Neural crest cell (in vitro differentiated cells): ENCODE measurements at regions not wholly inside any gene's neighbourhood (a gene's known extent, or its start where the extent isn't known, plus 50 kb on each side); places are given as distances from the start of the nearest gene placed in this dataset.

Experiments
- DNase-seq: peaks from one replicate; pipeline ENCODE4 v3.0.0; 2021; ENCODE audit warnings: low read depth, mixed read lengths, low spot score
- H3K27ac Mint-ChIP-seq: one replicate; pipeline ENCODE4 v1.8.0; 2021; ENCODE audit warnings: mild to moderate bottlenecking, mixed read lengths; ENCODE audit not compliant: unreplicated experiment
- H3K27me3 Mint-ChIP-seq: 2 replicates; pipeline ENCODE4 v1.8.0; 2021; ENCODE audit warnings: low read depth, mild to moderate bottlenecking, mixed read lengths
- H3K36me3 Mint-ChIP-seq: 2 replicates; pipeline ENCODE4 v1.8.0; 2021; ENCODE audit warnings: low read depth, mild to moderate bottlenecking, mixed read lengths
- H3K4me1 Mint-ChIP-seq: 2 replicates; pipeline ENCODE4 v1.8.0; 2021; ENCODE audit warnings: mixed read lengths
- H3K4me3 Mint-ChIP-seq: one replicate; pipeline ENCODE4 v1.8.0; 2021; ENCODE audit warnings: mild to moderate bottlenecking, mixed read lengths
- H3K9me3 Mint-ChIP-seq: 2 replicates; pipeline ENCODE4 v1.8.0; 2021; ENCODE audit warnings: mixed read lengths
- CTCF ChIP-seq: fragments of 200-600 bp; sonication (generic); conservative IDR thresholded peaks from 2 replicates; pipeline ENCODE4 v1.5.0; 2021; ENCODE audit warnings: antibody characterized with exemption, mild to moderate bottlenecking

- DNase-seq: no peak
- TF ChIP-seq CTCF: no peak
- no peaks in the 10 kb centered on the region for H3K9me3 Mint-ChIP-seq
- no peak overlapping the region for H3K4me3 Mint-ChIP-seq
- no peaks in the 10 kb centered on the region for H3K4me1 Mint-ChIP-seq
- H3K36me3 Mint-ChIP-seq: no peaks in the 10 kb centered on the region
- H3K27me3 Mint-ChIP-seq: peaks cover 54% of the 10 kb centered on the region
- no peak overlapping the region for H3K27ac Mint-ChIP-seq
These were observed 99.1 kb upstream of the SLC6A11 start for GRCh38 chr3:10716964-10717363.

- TF ChIP-seq CTCF: no peak
- H3K36me3 Mint-ChIP-seq: no peaks in the 10 kb centered on the region
- no peak overlapping the region for H3K27ac Mint-ChIP-seq
- no peak overlapping the region for H3K4me3 Mint-ChIP-seq
- no peak for DNase-seq
- H3K9me3 Mint-ChIP-seq: no peaks in the 10 kb centered on the region
- H3K4me1 Mint-ChIP-seq: no peaks in the 10 kb centered on the region
- peaks cover 53% of the 10 kb centered on the region for H3K27me3 Mint-ChIP-seq
These were observed 98.3 kb upstream of the SLC6A11 start for GRCh38 chr3:10717756-10718155.

GRCh38 chr3:10721101-10721500, 94.9 kb upstream of the SLC6A11 start:
- Mint-ChIP-seq H3K36me3 (no peaks in the 10 kb centered on the region), H3K9me3 (no peaks in the 10 kb centered on the region), H3K27me3 (peaks cover 39% of the 10 kb centered on the region), H3K27ac (no peak overlapping the region), H3K4me3 (no peak overlapping the region), H3K4me1 (no peaks in the 10 kb centered on the region)
- no peak for DNase-seq
- TF ChIP-seq CTCF: no peak

- DNase-seq: no peak
- Mint-ChIP-seq H3K4me1 (no peaks in the 10 kb centered on the region), H3K36me3 (no peaks in the 10 kb centered on the region), H3K4me3 (no peak overlapping the region), H3K27me3 (peaks cover 40% of the 10 kb centered on the region), H3K9me3 (no peaks in the 10 kb centered on the region), H3K27ac (no peak overlapping the region)
- no peak for TF ChIP-seq CTCF
These were observed 93.1 kb upstream of the SLC6A11 start for GRCh38 chr3:10722911-10723310.

GRCh38 chr3:10723991-10724390, 92.0 kb upstream of the SLC6A11 start:
- no peaks in the 10 kb centered on the region for H3K9me3 Mint-ChIP-seq
- TF ChIP-seq CTCF: no peak
- H3K27me3 Mint-ChIP-seq: peaks cover 50% of the 10 kb centered on the region
- DNase-seq: no peak
- H3K27ac Mint-ChIP-seq: no peak overlapping the region
- H3K4me3 Mint-ChIP-seq: no peak overlapping the region
- no peaks in the 10 kb centered on the region for H3K36me3 Mint-ChIP-seq
- H3K4me1 Mint-ChIP-seq: no peaks in the 10 kb centered on the region

- no peaks in the 10 kb centered on the region for H3K9me3 Mint-ChIP-seq
- no peak for TF ChIP-seq CTCF
- no peaks in the 10 kb centered on the region for H3K36me3 Mint-ChIP-seq
- no peaks in the 10 kb centered on the region for H3K4me1 Mint-ChIP-seq
- DNase-seq: no peak
- no peak overlapping the region for H3K27ac Mint-ChIP-seq
- no peak overlapping the region for H3K4me3 Mint-ChIP-seq
- H3K27me3 Mint-ChIP-seq: peaks cover 56% of the 10 kb centered on the region
These were observed 91.0 kb upstream of the SLC6A11 start for GRCh38 chr3:10725067-10725466.
